NCI-H1417 (cell line): ENCODE measurements at regions not wholly inside any gene's neighbourhood (a gene's known extent, or its start where the extent isn't known, plus 50 kb on each side); places are given as distances from the start of the nearest gene placed in this dataset.
A peak's percentile ranks its signal among the peaks of the same experiment; 100 is the strongest.
"Not testable (repeated sequence)": the region's sequence is repeated elsewhere in the genome, so short reads cannot be mapped to it uniquely, and the experiment has no call there.

Experiments
- DNase-seq, 3 experiments: peaks; one replicate each; lab custom pipeline; 2025; lab: John Stamatoyannopoulos, UW

GRCh38 chr13:48808683-48809082, 155.0 kb downstream of the CYSLTR2 start:
- no peak for DNase-seq

- DNase-seq, result no peak
Measured at GRCh38 chr13:48810013-48810412, 156.3 kb downstream of the CYSLTR2 start.

- no peak for DNase-seq
Measured at GRCh38 chr13:48813518-48813917, 159.8 kb downstream of the CYSLTR2 start.

GRCh38 chr13:48816700-48817099, 159.0 kb upstream of the FNDC3A start:
- peak in 2 of 3 experiments; percentile 15 to 44 for DNase-seq

- peak in 1 of 3 experiments; percentile 36 for DNase-seq
Measured at GRCh38 chr13:48817166-48817802, 158.4 kb upstream of the FNDC3A start.

GRCh38 chr13:48818495-48819356, 157.0 kb upstream of the FNDC3A start:
- DNase-seq, result no peak

GRCh38 chr13:48819376-48819775, 156.3 kb upstream of the FNDC3A start:
- no peak for DNase-seq

- DNase-seq, result no peak
Measured at GRCh38 chr13:48819899-48820298, 155.8 kb upstream of the FNDC3A start.

GRCh38 chr13:48823526-48823925, 152.2 kb upstream of the FNDC3A start:
- DNase-seq, result not testable (repeated sequence)

- DNase-seq, result no peak
Measured at GRCh38 chr13:48826039-48826438, 149.7 kb upstream of the FNDC3A start.

GRCh38 chr13:48826922-48827454, 148.7 kb upstream of the FNDC3A start:
- not testable (repeated sequence) for DNase-seq

GRCh38 chr13:48827709-48828108, 148.0 kb upstream of the FNDC3A start:
- DNase-seq, result no peak

- DNase-seq, result peak; percentile 73 to 93 (median 86)
Measured at GRCh38 chr13:48828962-48829411, 146.7 kb upstream of the FNDC3A start.

- peak in 1 of 3 experiments; percentile 57 for DNase-seq
Measured at GRCh38 chr13:48829536-48829935, 146.2 kb upstream of the FNDC3A start.

GRCh38 chr13:48831248-48831647, 144.5 kb upstream of the FNDC3A start:
- no peak for DNase-seq

GRCh38 chr13:48833412-48833811, 142.3 kb upstream of the FNDC3A start:
- no peak for DNase-seq

- DNase-seq, result not testable (repeated sequence)
Measured at GRCh38 chr13:48835326-48835725, 140.4 kb upstream of the FNDC3A start.

GRCh38 chr13:48838193-48838973, 137.3 kb upstream of the FNDC3A start:
- DNase-seq, result peak in 1 of 3 experiments; percentile 16

GRCh38 chr13:48839171-48839570, 136.5 kb upstream of the FNDC3A start:
- no peak for DNase-seq

- no peak for DNase-seq
Measured at GRCh38 chr13:48840366-48840765, 135.3 kb upstream of the FNDC3A start.

GRCh38 chr13:48842316-48842715, 133.4 kb upstream of the FNDC3A start:
- no peak for DNase-seq
